Ishikawa (cell line): ENCODE measurements at regions not wholly inside any gene's neighbourhood (a gene's known extent, or its start where the extent isn't known, plus 50 kb on each side); places are given as distances from the start of the nearest gene placed in this dataset.

Experiments
- EP300 ChIP-seq: IDR thresholded peaks from 2 replicates; pipeline ENCODE4 v1.6.1; 2012; ENCODE audit warnings: borderline replicate concordance
- RAD21 ChIP-seq: IDR thresholded peaks from 2 replicates; pipeline ENCODE4 v1.6.1; 2012; ENCODE audit warnings: low read depth
- REST ChIP-seq: IDR thresholded peaks from 2 replicates; pipeline ENCODE4 v1.6.1; 2012; ENCODE audit warnings: low read depth, mild to moderate bottlenecking
- TAF1 ChIP-seq: IDR thresholded peaks from 2 replicates; pipeline ENCODE4 v1.6.1; 2012; ENCODE audit warnings: low read depth, mild to moderate bottlenecking

DNA sequence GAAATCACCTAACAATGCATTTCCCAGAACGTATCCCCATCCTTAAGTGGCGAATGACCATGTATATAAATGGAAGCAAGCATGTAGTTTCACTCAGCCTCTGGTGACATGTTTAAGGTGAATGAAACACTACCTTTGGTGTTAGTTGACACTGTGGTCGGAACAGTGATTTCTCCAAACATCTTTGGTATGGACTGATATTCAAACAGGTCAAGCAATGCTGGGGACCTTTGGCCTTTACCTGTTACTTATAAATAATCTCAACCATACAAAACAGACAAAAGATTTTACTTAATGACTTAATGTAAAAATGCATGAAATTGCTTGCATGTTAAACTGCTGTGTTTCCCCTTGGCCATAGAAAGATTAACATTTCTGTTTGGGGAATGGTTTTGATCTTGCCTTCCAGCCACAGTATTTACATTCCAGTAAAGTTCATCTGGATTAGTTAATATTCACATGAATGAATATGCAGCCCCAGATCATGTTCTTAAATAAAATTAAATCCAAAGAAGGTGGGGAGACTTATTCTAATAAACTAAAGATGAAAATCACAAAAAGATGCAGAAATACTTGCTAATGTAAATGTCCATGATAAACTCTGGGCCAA is 74.4 kb upstream of the HES1 start:
- TF ChIP-seq TAF1 (no peak), REST (no peak), EP300 (no peak), RAD21 (no peak)
